ENCODE measurements at regions not wholly inside any gene's neighbourhood (a gene's known extent, or its start where the extent isn't known, plus 50 kb on each side); places are given as distances from the start of the nearest gene placed in this dataset.

DNA sequence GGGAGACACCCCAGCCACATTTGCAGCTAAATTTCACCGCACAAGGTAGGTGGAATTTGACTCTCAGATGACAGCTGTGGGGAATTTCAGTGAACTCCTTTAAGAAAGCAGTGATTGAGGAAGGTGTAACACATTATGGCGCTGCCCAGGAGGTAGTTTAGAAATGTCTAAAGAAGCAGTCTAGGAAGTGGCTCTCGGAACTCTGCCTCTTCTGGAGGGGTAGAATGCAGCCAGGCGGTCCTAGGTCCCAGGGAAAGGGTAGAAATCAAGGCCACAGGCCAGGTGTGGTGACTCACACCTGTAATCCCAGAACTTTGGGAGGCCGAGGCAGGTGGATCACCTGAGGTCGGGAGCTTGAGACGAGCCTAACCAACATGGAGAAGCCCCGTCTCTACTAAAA lies 179.0 kb upstream of the HAAO start:
- H3K4me1 ChIP-seq = peaks cover 57 to 97% (median 90%) of the 10 kb centered on the region in 10 experiments
- no peak overlapping the region for H3K4me3 ChIP-seq
- H3K4me2 ChIP-seq = peak overlapping the region in 9 of 11 experiments; percentile 32 to 92 (median 72); a peak in 16 of 22 replicates

GRCh38 chr2:42970151-42970550 lies 177.8 kb upstream of the HAAO start:
- Histone ChIP-seq H4K20me1 (no peaks in the 10 kb centered on the region), H3K9ac (no peak overlapping the region), H3K36me3 (no peaks in the 10 kb centered on the region), H3K4me1 (peaks cover 50 to 95% (median 87%) of the 10 kb centered on the region in 10 experiments), H3K27me3 (no peaks in the 10 kb centered on the region), H3K4me2 (peak overlapping the region; percentile 25 to 92 (median 59); a peak in 20 of 22 replicates), H3K27ac (peak overlapping the region in 2 of 11 experiments; percentile 14 to 25; a peak in 4 of 22 replicates), H3K9me3 (replicated peaks in 1 of 11) (no peaks in the 10 kb centered on the region), H3K4me3 (no peak overlapping the region)
- TF ChIP-seq Cebpa-rat (IDR thresholded peaks at IDR 0.05) = no peak

More for the DNA sequence above, 179.0 kb upstream of the HAAO start:
- Histone ChIP-seq H3K9me3 (replicated peaks in 1 of 11) (no peaks in the 10 kb centered on the region), H3K27ac (peak overlapping the region in 4 of 11 experiments; percentile 14 to 53 (median 24); a peak in 5 of 22 replicates), H4K20me1 (no peaks in the 10 kb centered on the region), H3K27me3 (no peaks in the 10 kb centered on the region), H3K9ac (no peak overlapping the region; a peak in 1 of 22 replicates), H3K36me3 (no peaks in the 10 kb centered on the region)
- no peak for TF ChIP-seq Cebpa-rat (IDR thresholded peaks at IDR 0.05)

- Histone ChIP-seq H3K4me3 (no peak overlapping the region), H3K9me3 (replicated peaks in 1 of 11) (no peaks in the 10 kb centered on the region), H3K4me2 (peak overlapping the region in 10 of 11 experiments; percentile 25 to 92 (median 66); a peak in 20 of 22 replicates), H4K20me1 (no peaks in the 10 kb centered on the region), H3K36me3 (no peaks in the 10 kb centered on the region), H3K9ac (no peak overlapping the region), H3K4me1 (peaks cover 50 to 95% (median 87%) of the 10 kb centered on the region in 10 experiments), H3K27me3 (no peaks in the 10 kb centered on the region), H3K27ac (no peak overlapping the region; a peak in 1 of 22 replicates)
- TF ChIP-seq Cebpa-rat (IDR thresholded peaks at IDR 0.05) = no peak
Measured at GRCh38 chr2:42969231-42970150, 177.1 kb upstream of the HAAO start.

GRCh38 chr2:42967959-42968674 lies 175.7 kb upstream of the HAAO start:
- no peaks in the 10 kb centered on the region for H3K36me3 ChIP-seq
- peak overlapping the region in 6 of 11 experiments; percentile 0 to 41 (median 18); a peak in 5 of 22 replicates for H3K27ac ChIP-seq
- H3K9me3 ChIP-seq (replicated peaks in 1 of 11) = no peaks in the 10 kb centered on the region
- peaks cover 48 to 95% (median 87%) of the 10 kb centered on the region in 10 experiments for H3K4me1 ChIP-seq
- H3K4me2 ChIP-seq = peak overlapping the region in 9 of 11 experiments; percentile 10 to 88 (median 48); a peak in 13 of 22 replicates
- H3K9ac ChIP-seq = peak overlapping the region in 2 of 11 experiments; percentile 1 to 7; a peak in 1 of 22 replicates
- no peaks in the 10 kb centered on the region for H3K27me3 ChIP-seq
- H3K4me3 ChIP-seq = no peak overlapping the region
- TF ChIP-seq Cebpa-rat (IDR thresholded peaks at IDR 0.05) = no peak
- H4K20me1 ChIP-seq = no peaks in the 10 kb centered on the region

DNA sequence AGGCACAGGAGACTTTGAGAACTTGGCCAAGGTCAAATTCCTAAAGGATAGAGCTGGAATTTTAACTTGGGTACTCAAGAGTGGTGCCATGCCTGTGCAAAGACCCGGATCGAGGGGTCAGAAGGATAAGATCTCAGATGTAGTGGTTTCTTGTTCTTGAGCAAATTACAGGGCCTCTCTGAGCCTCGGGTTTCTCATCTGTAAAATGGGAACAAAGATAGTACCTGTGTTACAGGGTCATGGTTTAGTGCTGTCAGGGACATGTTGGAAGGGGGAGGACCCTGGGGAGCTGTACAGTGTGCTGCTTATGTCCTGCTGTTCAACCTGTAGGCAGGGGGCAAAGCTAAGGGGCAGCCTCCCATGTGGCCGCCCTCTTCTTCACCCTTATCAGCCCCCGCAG lies 173.5 kb upstream of the HAAO start:
- Histone ChIP-seq H3K27ac (peak overlapping the region in 6 of 11 experiments; percentile 92 to 99 (median 97); a peak in 10 of 22 replicates), H4K20me1 (no peaks in the 10 kb centered on the region), H3K4me1 (peaks cover 54 to 94% (median 85%) of the 10 kb centered on the region in 10 experiments), H3K36me3 (no peaks in the 10 kb centered on the region), H3K27me3 (no peaks in the 10 kb centered on the region), H3K9ac (no peak overlapping the region), H3K9me3 (replicated peaks in 1 of 11) (no peaks in the 10 kb centered on the region), H3K4me2 (peak overlapping the region in 5 of 11 experiments; percentile 81 to 93 (median 87); a peak in 8 of 22 replicates), H3K4me3 (no peak overlapping the region)
- no peak for TF ChIP-seq Cebpa-rat (IDR thresholded peaks at IDR 0.05)

DNA sequence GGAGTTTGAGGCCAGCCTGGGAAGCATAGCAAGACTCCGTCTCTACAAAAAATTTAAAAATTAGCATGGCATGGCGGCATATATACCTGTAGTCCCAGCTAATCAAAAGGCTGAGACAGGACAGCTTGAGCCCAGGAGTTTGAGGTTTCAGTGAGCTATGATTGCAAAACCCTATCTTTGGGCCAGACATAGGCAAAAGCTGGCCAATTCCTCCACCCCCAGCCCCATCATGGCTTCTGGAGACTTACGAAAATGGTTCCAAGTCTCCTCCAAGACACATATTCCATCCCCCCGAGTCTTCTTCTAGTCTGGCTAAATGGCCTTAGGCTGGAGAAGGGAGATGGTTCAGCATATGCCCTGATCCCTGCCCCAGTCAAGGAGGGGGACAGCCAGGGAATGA lies 172.8 kb upstream of the HAAO start:
- Histone ChIP-seq H3K9me3 (replicated peaks in 1 of 11) (no peaks in the 10 kb centered on the region), H3K4me3 (peak overlapping the region in 2 of 10 experiments; percentile 6 to 42; a peak in 1 of 20 replicates), H3K9ac (peak overlapping the region in 8 of 11 experiments; percentile 52 to 90 (median 84); a peak in 15 of 22 replicates), H3K36me3 (no peaks in the 10 kb centered on the region), H3K4me1 (peaks cover 54 to 94% (median 85%) of the 10 kb centered on the region in 10 experiments), H3K4me2 (peak overlapping the region; percentile 29 to 93 (median 87)), H3K27ac (peak overlapping the region in 9 of 11 experiments; percentile 57 to 99 (median 97); a peak in 17 of 22 replicates), H4K20me1 (no peaks in the 10 kb centered on the region), H3K27me3 (no peaks in the 10 kb centered on the region)
- no peak for TF ChIP-seq Cebpa-rat (IDR thresholded peaks at IDR 0.05)

DNA sequence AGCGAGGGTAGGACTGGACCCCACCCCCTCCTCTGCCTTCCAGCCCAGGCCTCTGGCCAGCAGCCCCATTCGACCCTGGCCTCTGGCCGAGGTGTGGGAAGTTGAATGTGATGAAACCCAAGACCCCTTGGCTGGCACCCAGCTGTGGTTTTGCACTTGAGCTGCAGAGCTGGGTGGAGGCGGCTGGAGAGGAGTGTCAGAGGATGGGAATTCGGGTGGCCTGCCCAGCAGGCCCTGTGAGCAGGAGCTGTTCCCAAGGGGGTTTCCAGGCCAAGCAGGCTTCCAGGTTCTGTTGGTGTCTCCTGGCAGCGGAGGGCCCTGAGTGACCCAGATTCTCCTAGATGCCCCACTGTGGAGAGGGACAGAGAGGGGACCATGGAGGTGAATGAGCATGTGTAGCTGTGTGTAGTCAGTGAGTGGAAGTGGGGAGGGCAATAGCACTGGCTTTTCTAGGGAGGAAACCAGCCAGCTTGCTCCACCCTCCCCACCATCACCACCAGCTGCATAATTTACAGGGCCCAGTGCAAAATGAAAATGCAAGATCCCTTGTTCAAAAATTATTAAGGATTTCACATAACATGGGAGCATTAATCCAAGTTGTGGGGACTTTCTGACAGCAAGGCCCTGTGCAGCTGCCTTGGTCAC lies 172.2 kb upstream of the HAAO start:
- Histone ChIP-seq H4K20me1 (no peaks in the 10 kb centered on the region), H3K4me2 (peak overlapping the region; percentile 29 to 93 (median 87)), H3K27me3 (no peaks in the 10 kb centered on the region), H3K36me3 (no peaks in the 10 kb centered on the region), H3K27ac (peak overlapping the region in 9 of 11 experiments; percentile 57 to 99 (median 97); a peak in 19 of 22 replicates), H3K9ac (peak overlapping the region in 9 of 11 experiments; percentile 45 to 90 (median 84); a peak in 18 of 22 replicates), H3K4me3 (peak overlapping the region in 3 of 10 experiments; percentile 10 to 42 (median 31); a peak in 4 of 20 replicates), H3K4me1 (peaks cover 58 to 94% (median 85%) of the 10 kb centered on the region in 10 experiments), H3K9me3 (replicated peaks in 1 of 11) (no peaks in the 10 kb centered on the region)
- no peak for TF ChIP-seq Cebpa-rat (IDR thresholded peaks at IDR 0.05)

- Histone ChIP-seq H3K9ac (peak overlapping the region in 9 of 11 experiments; percentile 71 to 92 (median 85); a peak in 17 of 22 replicates), H3K27me3 (no peaks in the 10 kb centered on the region), H3K36me3 (no peaks in the 10 kb centered on the region), H3K4me3 (peak overlapping the region in 1 of 10 experiments; percentile 48; a peak in 2 of 20 replicates), H3K27ac (peak overlapping the region in 9 of 11 experiments; percentile 78 to 99 (median 97); a peak in 17 of 22 replicates), H4K20me1 (no peaks in the 10 kb centered on the region), H3K9me3 (replicated peaks in 1 of 11) (no peaks in the 10 kb centered on the region), H3K4me2 (peak overlapping the region; percentile 66 to 93 (median 87)), H3K4me1 (peaks cover 67 to 94% (median 86%) of the 10 kb centered on the region in 10 experiments)
- no peak for TF ChIP-seq Cebpa-rat (IDR thresholded peaks at IDR 0.05)
Measured at GRCh38 chr2:42963452-42964068, 171.2 kb upstream of the HAAO start.

All from BLaER1 treated with 17β-estradiol and CSF1 and Interleukin-3, amounts not matched to agents 10 nM and 100 nM (cell line).